Hepatocyte (in vitro differentiated cells): ENCODE measurements at regions not wholly inside any gene's neighbourhood (a gene's known extent, or its start where the extent isn't known, plus 50 kb on each side); places are given as distances from the start of the nearest gene placed in this dataset.

Experiments
- CTCF ChIP-seq: fragments of 200-600 bp; sonication (generic); IDR thresholded peaks from 2 replicates; pipeline ENCODE4 v1.5.1; 2016; ENCODE audit warnings: antibody characterized with exemption, mild to moderate bottlenecking; ENCODE audit not compliant: poor library complexity
- EZH2 ChIP-seq: fragments of 200-600 bp; sonication (generic); IDR thresholded peaks from 2 replicates; pipeline ENCODE4 v1.6.1; 2016; ENCODE audit warnings: antibody characterized with exemption, mild to moderate bottlenecking, borderline replicate concordance

GRCh38 chr3:147875498-147875897, 466.3 kb downstream of the ZIC1 start:
- TF ChIP-seq CTCF = no peak
- TF ChIP-seq EZH2 = no peak
